ENCODE measurements at regions not wholly inside any gene's neighbourhood (a gene's known extent, or its start where the extent isn't known, plus 50 kb on each side); places are given as distances from the start of the nearest gene placed in this dataset.

GRCh38 chr2:136185981-136186776 lies 68.2 kb upstream of the CXCR4 start:
- TF ChIP-seq POLR2AphosphoS5 (IDR thresholded peaks at IDR 0.05) = no peak
- TF ChIP-seq POLR2A (IDR thresholded peaks at IDR 0.05) = no peak
- TF ChIP-seq, protein P1, sequence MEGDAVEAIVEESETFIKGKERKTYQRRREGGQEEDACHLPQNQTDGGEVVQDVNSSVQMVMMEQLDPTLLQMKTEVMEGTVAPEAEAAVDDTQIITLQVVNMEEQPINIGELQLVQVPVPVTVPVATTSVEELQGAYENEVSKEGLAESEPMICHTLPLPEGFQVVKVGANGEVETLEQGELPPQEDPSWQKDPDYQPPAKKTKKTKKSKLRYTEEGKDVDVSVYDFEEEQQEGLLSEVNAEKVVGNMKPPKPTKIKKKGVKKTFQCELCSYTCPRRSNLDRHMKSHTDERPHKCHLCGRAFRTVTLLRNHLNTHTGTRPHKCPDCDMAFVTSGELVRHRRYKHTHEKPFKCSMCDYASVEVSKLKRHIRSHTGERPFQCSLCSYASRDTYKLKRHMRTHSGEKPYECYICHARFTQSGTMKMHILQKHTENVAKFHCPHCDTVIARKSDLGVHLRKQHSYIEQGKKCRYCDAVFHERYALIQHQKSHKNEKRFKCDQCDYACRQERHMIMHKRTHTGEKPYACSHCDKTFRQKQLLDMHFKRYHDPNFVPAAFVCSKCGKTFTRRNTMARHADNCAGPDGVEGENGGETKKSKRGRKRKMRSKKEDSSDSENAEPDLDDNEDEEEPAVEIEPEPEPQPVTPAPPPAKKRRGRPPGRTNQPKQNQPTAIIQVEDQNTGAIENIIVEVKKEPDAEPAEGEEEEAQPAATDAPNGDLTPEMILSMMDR (IDR thresholded peaks at IDR 0.05) = no peak
- TF ChIP-seq EP300 (IDR thresholded peaks at IDR 0.05) = no peak
- no peaks in the 10 kb centered on the region for H3K9me3 ChIP-seq
- H3K27me3 ChIP-seq = no peaks in the 10 kb centered on the region
- no peaks in the 10 kb centered on the region for H3K36me3 ChIP-seq
- no peak for DNase-seq (ENCODE audit: low spot score in 2 of 2)
- WGBS = 68% methylated on average over 4 of the region's 4 CpGs
- H3K4me1 ChIP-seq = no peaks in the 10 kb centered on the region
- H3K4me3 ChIP-seq = no peak overlapping the region
- H3K27ac ChIP-seq = no peak overlapping the region

DNA sequence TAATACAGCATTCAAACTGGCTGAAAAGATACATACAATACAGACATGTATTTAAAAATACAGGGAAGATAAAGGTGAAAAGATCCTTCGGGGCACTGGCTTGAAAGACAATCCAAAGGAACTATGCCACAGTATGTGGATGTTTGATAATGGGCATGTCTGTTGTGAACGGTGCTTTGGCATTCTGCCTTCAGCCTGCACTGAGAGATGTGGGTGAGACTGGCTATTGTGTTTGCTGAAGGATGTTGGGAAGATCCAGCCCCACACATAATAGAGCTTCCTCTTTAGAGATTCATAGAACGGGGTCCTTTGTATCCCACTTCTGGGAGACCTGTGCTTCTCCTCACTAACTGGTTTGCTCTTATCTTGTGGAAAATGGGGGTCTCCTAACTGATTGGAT lies 65.1 kb upstream of the CXCR4 start:
- WGBS = 31% methylated on average over 3 of the region's 3 CpGs
- TF ChIP-seq, protein P1 (IDR thresholded peaks at IDR 0.05) = no peak
- TF ChIP-seq POLR2A (IDR thresholded peaks at IDR 0.05) (no peak), POLR2AphosphoS5 (IDR thresholded peaks at IDR 0.05) (no peak), EP300 (IDR thresholded peaks at IDR 0.05) (no peak)
- Histone ChIP-seq H3K4me1 (no peaks in the 10 kb centered on the region), H3K36me3 (no peaks in the 10 kb centered on the region), H3K27ac (no peak overlapping the region), H3K27me3 (no peaks in the 10 kb centered on the region), H3K9me3 (no peaks in the 10 kb centered on the region), H3K4me3 (no peak overlapping the region)
- DNase-seq (ENCODE audit: low spot score in 2 of 2) = no peak

DNA sequence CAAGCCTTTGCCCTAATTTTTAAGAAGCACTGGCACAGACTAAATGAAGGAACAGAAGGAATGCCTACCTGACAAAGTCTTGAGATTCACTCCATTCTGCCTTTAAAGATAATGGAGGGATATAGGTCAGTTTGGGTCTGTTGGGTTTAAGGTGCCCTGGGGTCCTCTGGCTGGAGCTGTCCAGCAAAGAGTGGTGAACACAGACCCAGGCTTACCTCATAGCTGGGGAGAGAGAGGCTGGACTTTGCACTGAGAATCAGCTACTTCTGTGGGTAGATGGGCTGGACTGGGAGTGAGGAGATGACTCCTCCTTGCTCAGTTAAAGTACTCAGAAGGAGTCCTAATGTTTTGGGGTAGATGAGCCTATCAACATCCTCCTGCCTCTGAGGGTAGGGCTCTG lies 64.4 kb upstream of the CXCR4 start:
- Histone ChIP-seq H3K9me3 (no peaks in the 10 kb centered on the region), H3K27me3 (no peaks in the 10 kb centered on the region), H3K27ac (no peak overlapping the region), H3K4me3 (no peak overlapping the region), H3K36me3 (no peaks in the 10 kb centered on the region), H3K4me1 (no peaks in the 10 kb centered on the region)
- no peak for DNase-seq (ENCODE audit: low spot score in 2 of 2)
- TF ChIP-seq, protein P1 (IDR thresholded peaks at IDR 0.05) = no peak
- TF ChIP-seq POLR2A (IDR thresholded peaks at IDR 0.05) (no peak), POLR2AphosphoS5 (IDR thresholded peaks at IDR 0.05) (no peak), EP300 (IDR thresholded peaks at IDR 0.05) (no peak)

DNA sequence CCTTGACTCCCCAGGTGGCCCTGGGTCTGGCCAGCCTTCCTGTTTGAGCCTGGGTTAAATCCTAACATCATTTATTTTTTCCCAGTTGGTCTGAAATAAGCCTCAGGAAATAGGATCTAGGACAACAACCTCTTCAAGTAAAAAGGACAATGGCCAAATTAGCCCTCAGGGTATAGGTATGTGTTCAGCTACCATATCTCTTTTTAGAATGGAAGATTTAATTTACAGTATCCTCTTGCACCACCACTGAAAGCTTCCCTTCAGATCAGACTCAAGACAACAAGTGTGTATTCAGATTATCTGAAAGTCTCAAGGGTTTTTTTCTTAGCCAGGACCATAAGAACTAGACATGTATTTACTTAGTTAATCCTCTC lies 61.6 kb upstream of the CXCR4 start:
- Histone ChIP-seq H3K4me3 (no peak overlapping the region), H3K27me3 (no peaks in the 10 kb centered on the region), H3K27ac (no peak overlapping the region), H3K9me3 (no peaks in the 10 kb centered on the region), H3K4me1 (no peaks in the 10 kb centered on the region), H3K36me3 (no peaks in the 10 kb centered on the region)
- DNase-seq (ENCODE audit: low spot score in 2 of 2) = no peak
- no peak for TF ChIP-seq POLR2A (IDR thresholded peaks at IDR 0.05)
- TF ChIP-seq, protein P1 (IDR thresholded peaks at IDR 0.05) = no peak
- no peak for TF ChIP-seq EP300 (IDR thresholded peaks at IDR 0.05)
- TF ChIP-seq POLR2AphosphoS5 (IDR thresholded peaks at IDR 0.05) = no peak

GRCh38 chr2:136178941-136179601 lies 61.1 kb upstream of the CXCR4 start:
- WGBS = 63% methylated on average over 3 of the region's 3 CpGs
- H3K4me3 ChIP-seq = no peak overlapping the region
- H3K9me3 ChIP-seq = no peaks in the 10 kb centered on the region
- TF ChIP-seq, protein P1 (IDR thresholded peaks at IDR 0.05) = no peak
- TF ChIP-seq POLR2A (IDR thresholded peaks at IDR 0.05) (no peak), POLR2AphosphoS5 (IDR thresholded peaks at IDR 0.05) (no peak), EP300 (IDR thresholded peaks at IDR 0.05) (no peak)
- DNase-seq (ENCODE audit: low spot score in 2 of 2) = no peak
- H3K27ac ChIP-seq = no peak overlapping the region
- no peaks in the 10 kb centered on the region for H3K4me1 ChIP-seq
- H3K27me3 ChIP-seq = no peaks in the 10 kb centered on the region
- no peaks in the 10 kb centered on the region for H3K36me3 ChIP-seq
